Activated naive CD8-positive, alpha-beta T cell treated with anti-CD3 and anti-CD28 coated beads, Interleukin-2, amount 50 U/mL, for 24 hours (primary cell): ENCODE measurements at regions not wholly inside any gene's neighbourhood (a gene's known extent, or its start where the extent isn't known, plus 50 kb on each side); places are given as distances from the start of the nearest gene placed in this dataset.

Experiments
- ATAC-seq: fragments of 150-1000 bp; cut with Tn5 transposase; one replicate; pipeline ENCODE4 v1.10.0; 2021
- DNase-seq: peaks from one replicate; pipeline ENCODE4 v3.0.0; 2021
- H3K27ac Mint-ChIP-seq: one replicate; pipeline ENCODE4 v1.8.0; 2021; ENCODE audit warnings: mild to moderate bottlenecking, mixed read lengths
- H3K27me3 Mint-ChIP-seq: one replicate; pipeline ENCODE4 v1.8.0; 2021; ENCODE audit warnings: mixed read lengths
- H3K36me3 Mint-ChIP-seq: one replicate; pipeline ENCODE4 v1.8.0; 2021; ENCODE audit warnings: low read depth, mixed read lengths
- H3K4me1 Mint-ChIP-seq: one replicate; pipeline ENCODE4 v1.8.0; 2021; ENCODE audit warnings: mixed read lengths
- H3K4me3 Mint-ChIP-seq: one replicate; pipeline ENCODE4 v1.8.0; 2021; ENCODE audit warnings: mild to moderate bottlenecking, moderate library complexity, mixed read lengths
- H3K9me3 Mint-ChIP-seq: one replicate; pipeline ENCODE4 v1.8.0; 2021; ENCODE audit warnings: mixed read lengths

DNA sequence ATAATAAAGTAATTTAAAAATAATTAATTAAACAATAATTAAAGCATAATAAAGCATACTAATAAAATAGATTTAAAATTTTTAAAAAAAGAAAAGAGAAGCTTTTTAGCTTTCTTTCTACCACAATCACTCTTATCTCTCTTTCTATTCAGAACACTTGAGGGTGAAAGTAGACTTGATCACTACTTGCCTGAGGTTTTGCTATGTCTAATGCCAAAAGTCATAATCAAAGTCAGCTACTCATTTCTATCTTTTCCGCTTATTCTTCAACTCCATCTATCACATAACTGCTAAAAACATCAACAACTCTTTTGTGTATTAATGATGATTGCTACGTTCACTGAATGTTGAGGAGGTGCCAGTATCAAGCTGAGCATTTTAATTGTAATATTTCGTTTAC is 202.0 kb upstream of the KRR1 start:
- no peaks in the 10 kb centered on the region for H3K9me3 Mint-ChIP-seq
- H3K4me1 Mint-ChIP-seq, result peaks cover 17% of the 10 kb centered on the region
- H3K4me3 Mint-ChIP-seq, result no peak overlapping the region
- H3K36me3 Mint-ChIP-seq, result no peaks in the 10 kb centered on the region
- DNase-seq, result no peak
- H3K27ac Mint-ChIP-seq, result no peak overlapping the region
- peak; percentile 33 for ATAC-seq
- peaks cover 2% of the 10 kb centered on the region for H3K27me3 Mint-ChIP-seq

- Mint-ChIP-seq H3K9me3 (no peaks in the 10 kb centered on the region), H3K27me3 (peaks cover 2% of the 10 kb centered on the region), H3K36me3 (no peaks in the 10 kb centered on the region), H3K4me1 (peaks cover 17% of the 10 kb centered on the region), H3K4me3 (no peak overlapping the region), H3K27ac (no peak overlapping the region)
- DNase-seq (no peak), ATAC-seq (no peak)
These were observed 200.8 kb upstream of the KRR1 start for GRCh38 chr12:75712223-75712622.

- H3K9me3 Mint-ChIP-seq, result no peaks in the 10 kb centered on the region
- H3K27me3 Mint-ChIP-seq, result peaks cover 2% of the 10 kb centered on the region
- ATAC-seq, result no peak
These were observed 199.9 kb upstream of the KRR1 start for GRCh38 chr12:75711271-75711670.

GRCh38 chr12:75710361-75711069 is 199.1 kb upstream of the KRR1 start:
- Mint-ChIP-seq H3K27me3 (peaks cover 2% of the 10 kb centered on the region), H3K27ac (no peak overlapping the region), H3K4me1 (peaks cover 19% of the 10 kb centered on the region), H3K4me3 (no peak overlapping the region), H3K36me3 (no peaks in the 10 kb centered on the region), H3K9me3 (no peaks in the 10 kb centered on the region)
- ATAC-seq, result no peak
- DNase-seq, result no peak

More at GRCh38 chr12:75711271-75711670, 199.9 kb upstream of the KRR1 start:
- no peak overlapping the region for H3K27ac Mint-ChIP-seq
- no peak for DNase-seq
- no peaks in the 10 kb centered on the region for H3K36me3 Mint-ChIP-seq
- no peak overlapping the region for H3K4me3 Mint-ChIP-seq
- H3K4me1 Mint-ChIP-seq, result peaks cover 19% of the 10 kb centered on the region

DNA sequence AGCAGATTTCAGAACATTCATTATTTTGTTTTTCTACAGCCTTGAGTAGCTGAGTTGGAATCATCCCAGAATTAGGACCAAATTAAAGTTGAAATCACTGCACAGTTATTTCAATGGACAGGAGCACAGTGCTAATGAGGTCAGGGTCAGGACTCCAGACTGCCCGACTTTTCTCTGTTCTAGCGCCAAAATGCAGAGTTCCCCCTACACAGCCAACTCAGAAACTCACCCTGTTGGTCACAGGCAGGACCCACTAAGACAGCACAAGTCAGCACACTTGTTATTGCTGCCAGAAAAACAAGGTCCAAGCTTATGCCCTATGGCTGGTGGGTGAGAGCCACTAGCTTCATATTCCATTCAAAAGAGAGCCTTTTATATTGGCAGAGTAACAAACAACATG is 198.1 kb upstream of the KRR1 start:
- ATAC-seq, result no peak

DNA sequence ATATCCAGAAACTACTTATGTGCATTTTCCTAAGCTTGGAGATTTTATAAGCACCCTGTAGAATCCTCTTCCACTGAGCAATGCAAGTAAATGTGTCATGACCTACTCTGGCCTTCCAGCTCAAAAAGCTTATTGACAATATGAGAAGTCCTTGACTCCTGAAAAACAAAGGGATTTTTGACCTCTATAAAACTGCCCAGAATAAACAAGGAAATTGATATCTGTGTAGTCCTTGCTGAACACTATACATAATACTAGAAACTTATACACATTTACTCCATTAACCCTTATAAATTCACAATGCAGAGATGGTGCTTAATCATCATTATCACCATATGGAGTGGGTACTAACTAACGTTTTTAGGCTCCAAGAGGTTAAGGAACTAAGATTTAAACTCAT is 197.4 kb upstream of the KRR1 start:
- Mint-ChIP-seq H3K4me1 (peaks cover 13% of the 10 kb centered on the region), H3K4me3 (no peak overlapping the region), H3K27me3 (no peaks in the 10 kb centered on the region), H3K9me3 (no peaks in the 10 kb centered on the region), H3K36me3 (no peaks in the 10 kb centered on the region), H3K27ac (no peak overlapping the region)
- no peak for DNase-seq
- ATAC-seq, result no peak

More for the DNA sequence above, 198.1 kb upstream of the KRR1 start:
- no peak overlapping the region for H3K27ac Mint-ChIP-seq
- no peaks in the 10 kb centered on the region for H3K36me3 Mint-ChIP-seq
- H3K27me3 Mint-ChIP-seq, result peaks cover 2% of the 10 kb centered on the region
- H3K4me3 Mint-ChIP-seq, result no peak overlapping the region
- peaks cover 15% of the 10 kb centered on the region for H3K4me1 Mint-ChIP-seq
- DNase-seq, result no peak
- no peaks in the 10 kb centered on the region for H3K9me3 Mint-ChIP-seq

- Mint-ChIP-seq H3K9me3 (no peaks in the 10 kb centered on the region), H3K4me3 (no peak overlapping the region), H3K27ac (no peak overlapping the region), H3K36me3 (no peaks in the 10 kb centered on the region), H3K27me3 (no peaks in the 10 kb centered on the region), H3K4me1 (peaks cover 7% of the 10 kb centered on the region)
- DNase-seq (no peak), ATAC-seq (no peak)
These were observed 196.6 kb upstream of the KRR1 start for GRCh38 chr12:75707983-75708382.

GRCh38 chr12:75706786-75707605 is 195.6 kb upstream of the KRR1 start:
- DNase-seq (no peak), ATAC-seq (no peak)
- peaks cover 8% of the 10 kb centered on the region for H3K4me1 Mint-ChIP-seq
- H3K27ac Mint-ChIP-seq, result no peak overlapping the region
- H3K27me3 Mint-ChIP-seq, result no peaks in the 10 kb centered on the region
- H3K9me3 Mint-ChIP-seq, result no peaks in the 10 kb centered on the region
- no peaks in the 10 kb centered on the region for H3K36me3 Mint-ChIP-seq
- no peak overlapping the region for H3K4me3 Mint-ChIP-seq

DNA sequence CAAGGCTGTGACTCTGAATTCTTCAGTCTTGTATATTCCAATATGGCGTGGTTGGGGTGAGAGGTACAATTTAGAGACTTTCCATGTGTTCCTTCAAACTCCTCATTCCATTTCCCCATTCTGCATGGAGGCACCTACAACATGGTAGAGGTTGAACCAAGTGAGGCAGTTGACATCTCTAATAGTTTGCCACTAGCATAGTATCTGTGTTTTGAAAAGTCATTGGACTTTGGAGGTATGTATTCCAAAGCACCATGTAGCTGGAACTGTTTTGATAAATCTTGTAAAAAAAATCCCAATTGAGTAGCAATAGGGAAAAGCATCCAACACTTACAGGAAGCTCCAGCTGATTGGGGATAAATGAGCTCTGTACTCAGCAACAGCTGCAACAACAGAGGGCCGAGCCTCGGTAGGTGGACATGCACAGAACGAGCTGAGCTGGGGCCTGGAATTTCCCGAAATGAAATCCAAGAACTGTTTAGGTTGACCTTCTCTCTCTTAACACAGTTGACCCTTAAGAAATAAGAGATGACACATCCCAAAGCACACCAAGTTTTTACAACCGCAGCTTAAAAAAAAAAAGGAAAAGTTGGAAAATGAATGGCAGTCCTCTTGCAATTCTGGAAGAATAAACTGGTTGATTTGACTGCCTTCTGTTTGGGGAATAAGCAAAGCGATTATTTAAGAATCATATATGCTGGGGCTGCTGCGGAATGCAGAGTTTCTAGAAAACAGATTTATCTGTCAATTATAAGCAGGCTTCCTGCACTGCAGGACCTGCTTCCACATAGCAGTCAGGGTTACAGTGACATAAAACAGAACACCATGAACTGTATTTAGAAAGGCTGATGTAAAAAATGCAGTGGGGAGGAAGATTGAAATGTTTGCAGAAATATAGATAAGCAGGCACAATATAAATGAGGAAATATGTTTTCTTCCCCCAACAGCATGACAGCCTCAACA is 194.6 kb upstream of the KRR1 start:
- Mint-ChIP-seq H3K36me3 (no peaks in the 10 kb centered on the region), H3K27ac (no peak overlapping the region), H3K9me3 (no peaks in the 10 kb centered on the region), H3K4me1 (peaks cover 10% of the 10 kb centered on the region), H3K4me3 (no peak overlapping the region), H3K27me3 (no peaks in the 10 kb centered on the region)
- no peak for DNase-seq
- no peak for ATAC-seq

GRCh38 chr12:75704664-75705063 is 193.3 kb upstream of the KRR1 start:
- Mint-ChIP-seq H3K27ac (no peak overlapping the region), H3K27me3 (no peaks in the 10 kb centered on the region), H3K9me3 (no peaks in the 10 kb centered on the region), H3K4me1 (peaks cover 10% of the 10 kb centered on the region), H3K36me3 (no peaks in the 10 kb centered on the region), H3K4me3 (no peak overlapping the region)
- DNase-seq (no peak), ATAC-seq (no peak)

DNA sequence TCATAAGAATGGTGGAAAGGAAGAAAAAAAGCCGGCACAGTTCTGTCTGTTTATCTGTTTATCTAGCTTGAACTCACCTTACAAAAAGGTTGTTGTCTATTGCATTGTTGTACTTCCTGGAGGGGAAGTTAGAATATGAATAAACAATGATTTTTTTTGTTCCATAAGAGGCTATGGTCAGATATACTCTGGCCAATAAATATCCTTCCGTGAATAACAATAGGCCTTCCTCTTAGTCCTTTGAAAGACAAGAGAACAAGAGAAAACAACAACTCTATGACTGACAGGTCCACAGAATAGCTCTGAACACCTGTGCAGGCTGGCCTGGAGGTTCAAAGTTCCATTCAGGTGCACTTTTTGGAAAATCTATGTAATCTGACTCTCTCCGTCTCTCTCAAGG is 192.8 kb upstream of the KRR1 start:
- ATAC-seq, result no peak
- DNase-seq, result no peak
- no peaks in the 10 kb centered on the region for H3K27me3 Mint-ChIP-seq
- peaks cover 10% of the 10 kb centered on the region for H3K4me1 Mint-ChIP-seq
- no peaks in the 10 kb centered on the region for H3K9me3 Mint-ChIP-seq
- no peak overlapping the region for H3K4me3 Mint-ChIP-seq
- no peak overlapping the region for H3K27ac Mint-ChIP-seq
- no peaks in the 10 kb centered on the region for H3K36me3 Mint-ChIP-seq

- no peak for ATAC-seq
- Mint-ChIP-seq H3K4me3 (no peak overlapping the region), H3K27me3 (no peaks in the 10 kb centered on the region), H3K27ac (no peak overlapping the region), H3K9me3 (no peaks in the 10 kb centered on the region), H3K36me3 (no peaks in the 10 kb centered on the region), H3K4me1 (peaks cover 10% of the 10 kb centered on the region)
- no peak for DNase-seq
These were observed 191.7 kb upstream of the KRR1 start for GRCh38 chr12:75703131-75703530.

- no peak for DNase-seq
- H3K27ac Mint-ChIP-seq, result no peak overlapping the region
These were observed 191.2 kb upstream of the KRR1 start for GRCh38 chr12:75702477-75703093.

DNA sequence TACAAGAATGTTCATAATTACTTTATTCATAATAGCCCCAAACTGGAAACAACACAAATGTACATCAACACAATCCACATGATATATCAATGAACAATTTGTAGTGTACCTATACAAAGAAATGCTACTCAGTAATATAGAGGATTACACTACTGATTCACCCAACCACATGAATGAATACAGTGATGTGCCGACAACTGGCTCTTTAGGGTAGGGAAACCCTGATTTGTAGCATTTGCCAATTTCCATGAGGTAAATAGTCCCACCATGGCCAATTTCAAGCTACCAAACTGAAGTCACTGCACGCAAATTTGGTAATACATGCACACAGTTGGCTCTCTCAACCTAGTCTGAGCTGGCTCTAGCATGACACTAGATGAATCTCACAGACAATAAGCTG is 190.4 kb upstream of the KRR1 start:
- DNase-seq (no peak), ATAC-seq (peak; percentile 54)
- Mint-ChIP-seq H3K4me1 (peaks cover 9% of the 10 kb centered on the region), H3K36me3 (no peaks in the 10 kb centered on the region), H3K27me3 (no peaks in the 10 kb centered on the region), H3K9me3 (no peaks in the 10 kb centered on the region), H3K27ac (peak overlapping the region; percentile 32), H3K4me3 (peak overlapping the region; percentile 37)

More at GRCh38 chr12:75702477-75703093, 191.2 kb upstream of the KRR1 start:
- H3K36me3 Mint-ChIP-seq, result no peaks in the 10 kb centered on the region
- H3K4me3 Mint-ChIP-seq, result peak overlapping the region; percentile 37
- no peaks in the 10 kb centered on the region for H3K9me3 Mint-ChIP-seq
- H3K4me1 Mint-ChIP-seq, result peaks cover 10% of the 10 kb centered on the region
- no peak for ATAC-seq
- H3K27me3 Mint-ChIP-seq, result no peaks in the 10 kb centered on the region
